Activated naive CD8-positive, alpha-beta T cell (primary cell): ENCODE measurements at regions not wholly inside any gene's neighbourhood (a gene's known extent, or its start where the extent isn't known, plus 50 kb on each side); places are given as distances from the start of the nearest gene placed in this dataset.

ENCODE experiments used
- H3K27ac Mint-ChIP-seq: one replicate; pipeline ENCODE4 v1.8.0; 2021; ENCODE audit warnings: mixed read lengths
- H3K27me3 Mint-ChIP-seq: one replicate; pipeline ENCODE4 v1.8.0; 2021; ENCODE audit warnings: mixed read lengths
- H3K36me3 Mint-ChIP-seq: one replicate; pipeline ENCODE4 v1.8.0; 2021; ENCODE audit warnings: mixed read lengths
- H3K4me1 Mint-ChIP-seq: one replicate; pipeline ENCODE4 v1.8.0; 2021; ENCODE audit warnings: low read depth, mixed read lengths
- H3K4me3 Mint-ChIP-seq: one replicate; pipeline ENCODE4 v1.8.0; 2021; ENCODE audit warnings: mild to moderate bottlenecking, mixed read lengths
- H3K9me3 Mint-ChIP-seq: one replicate; pipeline ENCODE4 v1.8.0; 2021; ENCODE audit warnings: low read depth, mixed read lengths

DNA sequence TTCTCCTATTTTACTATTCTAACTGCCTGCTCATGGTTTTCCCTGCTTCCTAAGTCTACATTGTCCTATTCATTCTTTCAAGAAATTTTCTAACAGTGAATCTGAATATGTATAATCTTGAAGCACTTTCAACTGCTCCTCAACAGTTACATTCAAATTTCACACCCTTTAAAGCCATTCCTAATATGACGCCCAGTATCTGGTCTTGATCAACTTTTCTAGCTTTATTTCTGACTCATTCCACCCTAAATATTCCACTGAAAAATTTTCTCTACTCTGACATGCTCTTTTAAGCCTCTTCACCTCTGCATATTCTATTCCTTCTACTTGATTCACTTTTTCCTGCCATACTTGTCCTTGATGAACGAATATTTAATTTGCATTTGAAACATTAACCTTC, 1893.9 kb upstream of the PIK3C3 start:
- no peaks in the 10 kb centered on the region for H3K36me3 Mint-ChIP-seq
- no peaks in the 10 kb centered on the region for H3K27me3 Mint-ChIP-seq

DNA sequence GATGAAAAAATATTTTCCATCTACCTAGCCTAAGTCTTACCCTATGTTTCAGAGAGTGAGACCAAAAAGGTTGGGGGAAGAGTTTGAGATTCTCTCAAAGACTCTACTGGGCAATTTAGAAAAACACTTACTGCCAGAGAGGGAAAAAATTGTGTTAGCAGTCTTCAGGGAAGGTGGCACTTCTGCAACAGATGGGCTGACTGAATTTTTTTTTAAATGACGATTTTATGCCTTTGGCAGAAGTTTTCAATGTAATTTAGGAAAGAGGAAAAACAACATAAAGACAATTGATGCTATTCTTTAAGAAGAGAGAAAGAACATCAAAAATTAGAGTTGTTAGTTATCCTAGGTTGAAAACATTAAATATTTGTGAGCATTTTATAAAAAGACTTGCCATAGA, 1894.5 kb upstream of the PIK3C3 start:
- Mint-ChIP-seq H3K27me3 (no peaks in the 10 kb centered on the region), H3K27ac (no peak overlapping the region), H3K4me3 (no peak overlapping the region), H3K4me1 (no peaks in the 10 kb centered on the region), H3K36me3 (no peaks in the 10 kb centered on the region), H3K9me3 (peaks cover 7% of the 10 kb centered on the region)

More for the DNA sequence above, 1893.9 kb upstream of the PIK3C3 start:
- Mint-ChIP-seq H3K9me3 (peaks cover 12% of the 10 kb centered on the region), H3K27ac (no peak overlapping the region), H3K4me3 (no peak overlapping the region), H3K4me1 (no peaks in the 10 kb centered on the region)

DNA sequence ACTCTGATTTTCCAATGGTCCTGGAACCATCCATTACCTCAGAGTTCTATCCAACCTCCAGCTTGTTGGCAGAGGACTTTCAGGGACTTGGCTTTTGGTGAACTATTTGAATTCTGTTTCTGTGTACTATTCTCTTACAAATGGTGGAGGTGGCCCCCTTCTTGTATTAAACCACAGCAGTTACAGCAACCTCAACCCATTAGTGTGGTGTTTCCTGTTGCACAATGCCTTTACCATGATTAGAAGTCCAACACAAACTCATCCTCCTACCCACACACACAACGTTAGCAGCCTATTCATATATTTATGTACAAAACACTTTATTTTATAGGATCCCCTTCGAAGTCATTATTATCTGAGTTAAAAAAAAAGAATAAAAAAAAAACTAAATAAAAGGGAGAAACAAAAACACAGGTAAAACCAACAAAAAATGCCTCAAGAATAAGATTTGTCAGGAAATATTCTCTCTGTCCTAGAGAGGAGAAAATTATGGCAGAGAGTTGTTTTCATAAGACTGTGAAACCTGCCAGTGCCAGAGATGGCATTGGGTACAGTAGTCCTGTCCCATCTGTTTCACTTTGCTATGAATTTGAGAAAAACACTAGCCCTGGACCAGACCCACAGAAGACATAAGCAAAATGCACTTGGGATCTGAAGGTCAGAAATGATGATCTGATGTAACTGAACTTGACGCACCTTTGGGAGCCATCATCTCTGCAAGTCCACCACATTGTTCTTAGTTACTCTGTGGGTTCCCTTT, 1896.0 kb upstream of the PIK3C3 start:
- no peak overlapping the region for H3K4me3 Mint-ChIP-seq
- no peaks in the 10 kb centered on the region for H3K27me3 Mint-ChIP-seq
- H3K9me3 Mint-ChIP-seq: no peaks in the 10 kb centered on the region
- no peaks in the 10 kb centered on the region for H3K4me1 Mint-ChIP-seq
- no peaks in the 10 kb centered on the region for H3K36me3 Mint-ChIP-seq
- no peak overlapping the region for H3K27ac Mint-ChIP-seq

DNA sequence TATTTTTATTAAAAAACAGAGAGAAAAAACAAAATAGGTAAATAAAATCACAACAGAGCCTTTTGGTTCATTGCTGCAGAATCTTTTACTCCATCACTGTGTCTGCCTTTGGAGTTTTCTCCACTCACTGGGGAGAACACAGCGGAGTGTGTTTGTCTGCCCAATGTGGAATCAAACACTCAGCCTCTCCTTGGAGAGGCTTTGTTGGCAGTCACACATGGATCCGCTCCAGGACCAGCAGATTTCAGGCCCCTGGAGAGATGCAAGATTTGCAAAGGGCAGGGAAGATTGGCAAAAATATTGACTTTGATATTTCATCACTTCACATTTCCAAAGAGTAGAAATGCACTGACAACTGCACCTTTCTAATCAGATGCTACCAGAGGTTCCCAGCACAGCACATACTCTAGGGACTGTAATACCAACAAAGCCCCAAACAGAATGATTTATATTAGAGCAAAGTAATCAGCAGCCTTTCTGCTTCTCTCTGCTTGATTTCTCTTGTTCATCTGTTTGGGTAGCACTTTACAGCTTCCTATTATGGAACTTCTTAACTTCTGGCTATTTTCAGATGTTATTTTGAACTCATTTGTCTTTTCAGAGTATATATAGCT, 1898.8 kb upstream of the PIK3C3 start:
- Mint-ChIP-seq H3K27me3 (no peaks in the 10 kb centered on the region), H3K4me1 (no peaks in the 10 kb centered on the region), H3K36me3 (no peaks in the 10 kb centered on the region), H3K9me3 (peaks cover 4% of the 10 kb centered on the region), H3K4me3 (no peak overlapping the region), H3K27ac (no peak overlapping the region)

DNA sequence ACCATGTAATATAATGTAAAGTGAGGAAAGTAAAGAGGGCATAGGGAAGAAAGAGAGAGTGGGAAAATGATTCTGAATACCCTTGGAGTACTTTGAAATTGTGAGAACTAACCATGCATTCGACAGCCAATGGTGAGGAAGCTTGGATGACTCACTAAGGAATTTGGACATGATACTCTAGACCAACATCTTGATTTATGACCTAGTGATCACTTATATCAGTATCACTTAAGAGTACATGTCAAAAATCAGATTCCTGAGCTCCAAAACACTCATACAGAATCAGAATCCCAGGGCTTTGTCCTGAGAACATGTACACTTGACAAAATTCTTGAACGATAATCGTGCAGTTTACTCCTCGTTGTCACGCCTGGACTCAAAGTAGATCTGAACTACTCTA, 1899.8 kb upstream of the PIK3C3 start:
- H3K4me3 Mint-ChIP-seq: no peak overlapping the region
- H3K4me1 Mint-ChIP-seq: no peaks in the 10 kb centered on the region
- H3K9me3 Mint-ChIP-seq: peaks cover 8% of the 10 kb centered on the region
- H3K27ac Mint-ChIP-seq: no peak overlapping the region
- no peaks in the 10 kb centered on the region for H3K27me3 Mint-ChIP-seq
- H3K36me3 Mint-ChIP-seq: no peaks in the 10 kb centered on the region

DNA sequence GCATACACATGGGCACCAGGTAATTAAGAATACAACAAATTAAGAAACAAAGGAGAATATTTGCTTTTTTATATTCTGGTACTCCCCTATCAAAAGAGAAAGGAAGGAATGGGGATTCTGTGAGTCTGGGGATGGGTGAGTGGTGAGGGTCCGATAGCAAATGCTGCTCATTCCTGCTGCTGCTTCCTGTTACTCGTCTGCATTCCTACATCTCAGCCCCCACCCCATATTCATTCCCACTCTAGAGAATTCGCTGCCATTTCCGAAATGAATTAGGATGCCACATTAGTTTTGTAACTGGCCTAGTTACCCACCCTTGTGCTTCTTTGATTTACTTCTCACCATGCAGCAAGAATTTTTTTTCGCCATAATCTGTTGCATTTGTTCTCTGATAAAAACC, 1905.3 kb upstream of the PIK3C3 start:
- H3K4me3 Mint-ChIP-seq: no peak overlapping the region
- no peaks in the 10 kb centered on the region for H3K4me1 Mint-ChIP-seq
- H3K36me3 Mint-ChIP-seq: no peaks in the 10 kb centered on the region
- no peaks in the 10 kb centered on the region for H3K27me3 Mint-ChIP-seq
- H3K9me3 Mint-ChIP-seq: peaks cover 12% of the 10 kb centered on the region
- H3K27ac Mint-ChIP-seq: no peak overlapping the region

DNA sequence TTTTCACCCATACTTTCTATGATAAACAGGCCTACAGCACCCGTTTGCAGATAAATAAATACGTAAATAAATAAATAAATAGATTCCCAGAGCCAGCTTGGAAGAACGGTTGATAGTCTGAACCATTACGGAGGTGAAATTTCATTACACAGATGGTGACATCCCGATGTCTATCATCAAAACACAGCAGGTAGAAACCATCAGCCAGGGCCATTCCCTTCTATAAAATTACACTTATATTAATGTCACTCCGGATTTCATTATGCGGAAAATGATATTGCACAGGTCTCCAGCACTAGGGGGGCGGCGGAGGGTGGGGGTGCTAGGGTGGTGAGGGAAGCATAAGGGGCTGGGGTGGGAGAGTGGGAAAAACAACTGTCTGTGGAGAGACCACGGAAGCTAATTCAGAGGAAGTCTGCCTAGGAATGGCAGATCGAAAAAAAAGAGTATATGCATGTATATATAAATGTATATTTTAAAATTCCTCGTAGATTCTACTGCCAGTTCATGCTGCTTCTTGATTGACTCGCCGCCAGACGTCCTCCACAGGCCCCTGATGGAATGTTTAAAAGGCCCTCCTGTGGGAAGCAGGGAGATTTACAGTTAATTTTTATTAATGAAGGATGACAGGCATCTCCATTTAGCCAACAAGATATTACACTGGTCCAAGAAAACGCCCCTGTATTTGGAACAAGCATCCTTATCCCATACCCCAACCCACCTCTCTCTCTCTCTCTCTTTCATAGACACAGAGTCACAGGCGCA, 1906.0 kb upstream of the PIK3C3 start:
- Mint-ChIP-seq H3K9me3 (peaks cover 12% of the 10 kb centered on the region), H3K36me3 (no peaks in the 10 kb centered on the region), H3K27ac (no peak overlapping the region), H3K4me1 (no peaks in the 10 kb centered on the region), H3K27me3 (no peaks in the 10 kb centered on the region), H3K4me3 (no peak overlapping the region)

DNA sequence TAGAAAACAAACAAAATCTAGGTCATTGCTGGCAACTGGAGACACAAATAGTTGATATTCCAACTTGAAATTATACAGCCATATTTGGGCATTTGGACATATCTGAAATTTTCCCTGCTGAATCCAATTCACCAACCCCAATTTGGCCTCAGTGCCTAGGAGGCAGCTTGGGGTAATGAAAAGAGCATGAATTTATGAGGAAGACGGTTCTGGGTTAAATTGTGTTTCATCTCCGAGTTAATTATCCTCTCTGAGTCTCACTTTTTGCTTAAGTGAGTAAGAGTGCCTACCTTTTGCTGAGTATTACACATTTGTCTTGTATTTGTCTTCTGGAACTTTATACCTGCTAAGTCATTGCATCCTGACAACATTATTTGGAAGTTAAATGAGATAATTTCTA, 1906.8 kb upstream of the PIK3C3 start:
- Mint-ChIP-seq H3K27ac (no peak overlapping the region), H3K27me3 (no peaks in the 10 kb centered on the region), H3K4me1 (no peaks in the 10 kb centered on the region), H3K9me3 (peaks cover 16% of the 10 kb centered on the region), H3K36me3 (no peaks in the 10 kb centered on the region), H3K4me3 (no peak overlapping the region)

DNA sequence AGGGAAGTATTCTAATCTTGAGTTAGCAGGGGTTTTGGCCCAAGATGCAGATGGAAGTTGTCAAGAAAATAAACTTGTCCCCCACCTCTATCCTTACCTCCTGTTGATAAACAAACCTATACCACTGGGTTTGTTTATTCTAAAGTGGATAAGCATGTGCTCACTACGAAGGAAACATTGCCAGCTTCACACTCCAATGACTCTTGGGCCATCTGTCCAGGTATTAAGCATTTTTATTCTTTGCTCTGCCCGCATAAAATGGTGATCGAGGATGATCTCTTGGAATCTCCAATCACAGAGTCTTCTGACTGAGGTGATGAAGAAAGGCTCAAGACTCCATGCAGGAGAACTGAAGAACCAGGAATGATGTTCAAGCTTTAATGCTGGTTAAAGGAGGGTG, 1908.4 kb upstream of the PIK3C3 start:
- Mint-ChIP-seq H3K27me3 (no peaks in the 10 kb centered on the region), H3K4me1 (no peaks in the 10 kb centered on the region), H3K27ac (no peak overlapping the region), H3K9me3 (peaks cover 12% of the 10 kb centered on the region), H3K4me3 (no peak overlapping the region), H3K36me3 (no peaks in the 10 kb centered on the region)

DNA sequence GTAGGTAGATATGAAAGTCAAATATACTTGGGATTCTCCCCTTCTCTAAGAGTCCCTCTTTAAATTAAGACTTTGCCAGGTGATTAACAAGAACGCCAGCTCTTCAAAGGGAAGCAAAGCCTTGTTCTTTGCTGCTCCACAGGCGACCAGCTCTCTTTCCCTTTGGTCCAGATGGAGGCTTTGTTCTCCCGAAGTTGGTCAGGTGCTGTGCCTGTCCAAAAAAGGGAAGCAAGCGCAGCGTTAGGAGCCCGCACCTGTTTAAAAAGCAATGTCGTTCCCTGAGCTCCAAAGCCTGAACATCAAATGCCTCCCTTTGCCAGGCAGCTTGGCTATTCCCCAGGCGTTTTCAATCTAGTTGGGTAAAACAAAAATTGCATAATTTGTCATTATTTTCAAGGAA, 1913.1 kb upstream of the PIK3C3 start:
- Mint-ChIP-seq H3K4me3 (no peak overlapping the region), H3K27me3 (no peaks in the 10 kb centered on the region), H3K4me1 (no peaks in the 10 kb centered on the region), H3K9me3 (peaks cover 4% of the 10 kb centered on the region), H3K27ac (no peak overlapping the region), H3K36me3 (no peaks in the 10 kb centered on the region)

DNA sequence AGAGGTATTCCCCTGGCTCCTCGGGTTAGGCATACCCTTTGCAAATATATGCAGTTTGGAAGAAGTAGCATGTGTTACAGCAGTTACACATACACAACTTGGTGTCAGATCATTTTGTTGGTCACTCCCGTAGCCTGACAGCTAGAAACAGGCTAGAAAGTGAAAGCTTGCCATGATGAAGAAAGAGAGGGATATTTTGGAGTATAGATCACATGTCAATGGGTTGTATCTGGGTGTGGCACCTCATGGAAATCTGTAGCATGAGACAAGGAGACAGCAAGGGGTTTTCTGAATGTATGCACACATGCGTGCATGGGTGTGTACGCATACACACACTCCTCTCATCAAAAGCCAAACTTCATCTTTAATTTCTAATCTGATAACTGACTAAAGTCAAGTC, 1914.5 kb upstream of the PIK3C3 start:
- Mint-ChIP-seq H3K9me3 (peaks cover 4% of the 10 kb centered on the region), H3K27ac (no peak overlapping the region), H3K27me3 (no peaks in the 10 kb centered on the region), H3K4me3 (no peak overlapping the region), H3K36me3 (no peaks in the 10 kb centered on the region), H3K4me1 (no peaks in the 10 kb centered on the region)

DNA sequence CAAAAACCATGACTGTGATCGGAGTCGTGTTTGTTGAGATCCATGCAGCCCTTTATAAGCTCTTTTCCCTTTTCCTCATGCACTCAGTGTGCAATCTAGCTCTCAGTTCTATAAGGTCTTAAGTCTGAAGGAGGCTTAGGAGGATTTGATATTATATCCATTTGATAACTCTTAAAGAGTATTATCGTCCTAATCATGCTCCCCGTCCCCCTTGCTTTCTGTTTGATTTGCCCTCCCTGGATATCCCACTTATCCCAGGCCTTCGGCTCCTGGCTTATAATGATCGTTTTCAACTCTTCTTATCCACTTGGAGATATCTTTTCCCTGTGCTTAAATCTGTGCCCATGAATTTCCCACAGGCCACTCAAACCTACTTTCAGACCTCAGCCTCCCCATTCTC, 1917.7 kb upstream of the PIK3C3 start:
- no peaks in the 10 kb centered on the region for H3K27me3 Mint-ChIP-seq
- no peak overlapping the region for H3K27ac Mint-ChIP-seq
- H3K4me1 Mint-ChIP-seq: no peaks in the 10 kb centered on the region
- no peak overlapping the region for H3K4me3 Mint-ChIP-seq
- H3K9me3 Mint-ChIP-seq: no peaks in the 10 kb centered on the region
- H3K36me3 Mint-ChIP-seq: no peaks in the 10 kb centered on the region

DNA sequence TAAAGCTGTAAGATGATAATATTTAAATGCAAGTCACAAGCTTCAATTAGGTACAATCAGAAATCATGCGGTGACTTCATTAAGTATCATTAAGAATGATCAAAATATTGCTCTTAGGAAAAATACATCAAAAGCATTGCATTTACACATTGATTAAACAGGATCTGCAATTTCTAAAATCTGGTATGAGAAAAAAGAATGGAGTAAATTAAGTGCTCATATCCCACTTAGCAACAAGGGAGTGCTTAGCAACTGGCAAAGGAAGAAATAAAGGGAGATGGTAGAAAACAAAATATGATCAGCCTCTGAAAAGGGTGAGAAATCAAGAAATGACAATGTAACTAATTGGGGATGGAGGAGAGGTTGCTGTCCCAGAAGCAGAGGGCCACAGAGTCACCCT, 1918.2 kb upstream of the PIK3C3 start:
- no peaks in the 10 kb centered on the region for H3K9me3 Mint-ChIP-seq

DNA sequence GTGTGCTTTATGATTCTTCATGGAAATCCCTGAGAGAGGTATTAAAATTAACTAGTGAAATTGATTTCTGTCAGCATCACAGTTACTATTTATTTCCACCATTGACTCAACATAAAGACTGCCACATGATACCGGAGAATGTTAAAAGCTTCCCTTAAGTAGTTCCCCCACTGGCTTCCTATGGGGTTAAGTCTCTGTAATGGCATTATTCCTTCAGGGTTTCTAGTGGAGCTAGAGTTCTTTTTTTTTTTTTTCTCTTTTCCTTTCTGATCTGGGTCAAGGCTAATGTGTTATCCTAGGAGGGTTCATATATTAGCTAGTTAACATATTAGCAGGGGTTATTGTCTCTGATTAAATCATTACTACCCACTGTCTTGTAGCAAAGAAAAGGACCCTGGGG, 1919.1 kb upstream of the PIK3C3 start:
- Mint-ChIP-seq H3K27ac (no peak overlapping the region), H3K27me3 (no peaks in the 10 kb centered on the region), H3K9me3 (no peaks in the 10 kb centered on the region), H3K36me3 (no peaks in the 10 kb centered on the region), H3K4me1 (no peaks in the 10 kb centered on the region), H3K4me3 (no peak overlapping the region)

More for the DNA sequence above, 1918.2 kb upstream of the PIK3C3 start:
- no peaks in the 10 kb centered on the region for H3K36me3 Mint-ChIP-seq
- no peaks in the 10 kb centered on the region for H3K4me1 Mint-ChIP-seq
- no peak overlapping the region for H3K4me3 Mint-ChIP-seq
- no peak overlapping the region for H3K27ac Mint-ChIP-seq
- H3K27me3 Mint-ChIP-seq: no peaks in the 10 kb centered on the region

DNA sequence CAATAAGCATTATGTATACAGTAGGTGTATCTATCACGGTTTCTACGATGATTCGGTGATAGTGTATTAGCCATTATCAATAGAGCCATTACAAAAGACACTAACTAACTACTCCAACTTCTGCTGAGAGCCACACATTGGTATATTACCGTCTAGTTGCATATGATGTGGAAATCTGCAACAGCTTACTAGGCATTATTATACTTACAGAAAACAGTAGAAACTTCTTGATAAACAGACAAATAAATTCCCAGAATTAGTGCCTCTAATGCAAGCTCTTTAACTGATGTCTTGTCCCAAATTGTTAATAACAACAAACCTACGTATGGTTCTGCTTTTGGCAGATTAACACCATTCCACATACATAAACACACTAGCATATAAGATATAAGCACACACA, 1923.0 kb upstream of the PIK3C3 start:
- no peak overlapping the region for H3K4me3 Mint-ChIP-seq
- H3K9me3 Mint-ChIP-seq: no peaks in the 10 kb centered on the region
- H3K4me1 Mint-ChIP-seq: no peaks in the 10 kb centered on the region
- H3K27ac Mint-ChIP-seq: no peak overlapping the region
- no peaks in the 10 kb centered on the region for H3K36me3 Mint-ChIP-seq
- no peaks in the 10 kb centered on the region for H3K27me3 Mint-ChIP-seq
